Medulla oblongata (tissue), 1 donor: ENCODE measurements at regions not wholly inside any gene's neighbourhood (a gene's known extent, or its start where the extent isn't known, plus 50 kb on each side); places are given as distances from the start of the nearest gene placed in this dataset.

Experiments
- DNase-seq: peaks from one replicate; pipeline ENCODE4 v3.0.0-alpha.2; 2015; ENCODE audit errors: extremely low spot score

DNA sequence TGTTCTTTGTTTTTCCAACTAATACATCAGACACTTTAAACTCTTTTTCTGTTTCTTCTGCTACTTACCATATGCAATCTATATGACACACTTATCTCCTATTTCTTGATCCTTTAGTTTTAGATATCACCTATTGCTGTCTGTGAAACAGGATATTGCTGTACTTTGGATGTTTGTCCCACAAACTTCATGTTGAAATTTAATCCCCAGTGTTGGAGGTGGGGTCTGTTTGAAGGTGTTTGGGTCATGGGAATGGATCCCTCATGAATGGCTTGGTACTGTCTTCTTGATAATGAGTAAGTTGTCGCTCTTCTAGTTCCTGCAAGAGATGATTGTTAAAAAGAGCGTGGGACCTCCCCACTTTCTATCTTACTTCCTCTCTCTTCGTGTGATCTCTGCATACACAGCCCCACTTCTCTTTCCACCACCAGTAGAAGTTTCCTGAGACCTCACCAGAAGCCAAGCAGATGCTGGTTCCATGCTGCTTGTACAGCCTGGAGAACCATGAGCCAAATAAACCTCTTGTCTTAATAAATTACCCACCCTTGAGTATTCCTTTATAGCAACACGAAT lies 244.2 kb downstream of the NHLRC3 start:
- DNase-seq = no peak

DNA sequence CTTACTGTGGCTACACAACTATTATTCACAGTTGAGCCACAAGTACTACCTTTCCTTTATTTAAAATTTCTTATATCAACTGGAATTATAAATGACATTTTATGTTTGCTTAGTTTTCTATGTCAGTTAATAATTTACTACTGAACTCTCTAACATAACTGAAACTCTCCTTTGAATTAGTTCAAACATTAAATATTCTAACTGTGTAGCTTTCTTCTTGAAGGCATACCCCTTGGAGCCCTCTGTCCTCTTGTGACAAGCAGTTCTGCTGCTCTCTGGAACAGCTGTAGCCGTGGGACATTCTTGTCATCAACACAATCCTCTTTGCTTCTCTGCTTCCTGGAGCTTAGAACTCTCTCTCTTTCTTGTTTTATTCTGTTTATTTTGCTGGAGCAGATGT lies 244.8 kb downstream of the NHLRC3 start:
- DNase-seq = no peak

DNA sequence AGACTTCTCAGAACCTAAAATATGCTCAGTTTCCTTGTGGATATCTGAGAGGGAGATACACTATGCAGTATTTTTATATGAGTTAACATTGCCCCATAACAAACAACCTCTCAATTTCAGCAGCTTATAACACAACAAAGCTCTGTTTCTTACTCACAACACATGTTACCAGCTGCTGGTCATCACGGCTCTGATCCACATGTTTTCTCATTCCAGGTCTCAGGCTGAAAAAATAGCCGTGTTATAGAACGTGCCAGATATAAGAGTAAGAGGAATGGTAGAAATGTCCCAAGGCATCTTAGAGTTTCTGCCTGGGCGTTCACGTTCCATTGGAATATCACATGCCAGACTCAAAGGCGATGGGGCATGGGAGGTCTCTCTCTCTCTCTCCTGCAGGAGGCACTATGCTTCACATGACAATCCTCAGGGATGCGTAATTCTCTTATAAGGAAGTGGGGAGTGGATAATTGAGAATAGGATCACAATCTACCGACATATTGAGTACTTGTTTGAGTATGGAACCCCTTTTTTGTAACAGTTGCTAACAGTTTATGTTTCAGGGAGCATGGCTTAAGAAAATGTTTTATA lies 246.6 kb downstream of the NHLRC3 start:
- DNase-seq = no peak
